Colon (tissue), 2 donors: ENCODE measurements at regions not wholly inside any gene's neighbourhood (a gene's known extent, or its start where the extent isn't known, plus 50 kb on each side); places are given as distances from the start of the nearest gene placed in this dataset.

Experiments used
- FAIRE-seq: peaks from 2 replicates; lab custom pipeline; 2012; peaks lifted over from hg19 to GRCh38; lab: Jason Lieb, UNC
- donor health status: control.
- donor health status: control.

GRCh38 chr21:35933466-35933865, 126.9 kb downstream of the SETD4 start:
- FAIRE-seq, result no peak

GRCh38 chr21:35932232-35932911, 128.0 kb downstream of the SETD4 start:
- FAIRE-seq, result no peak

GRCh38 chr21:35929901-35930300, 130.4 kb downstream of the SETD4 start:
- FAIRE-seq, result no peak

GRCh38 chr21:35927262-35927661, 133.1 kb downstream of the SETD4 start:
- no peak for FAIRE-seq

- FAIRE-seq, result peak; percentile 100
Measured at GRCh38 chr21:35926003-35926740, 134.2 kb downstream of the SETD4 start.

GRCh38 chr21:35925497-35925896, 134.8 kb downstream of the SETD4 start:
- FAIRE-seq, result no peak

- no peak for FAIRE-seq
Measured at GRCh38 chr21:35924714-35925301, 135.5 kb downstream of the SETD4 start.

- no peak for FAIRE-seq
Measured at GRCh38 chr21:35923971-35924370, 136.4 kb downstream of the SETD4 start.

GRCh38 chr21:35922618-35923017, 137.7 kb downstream of the SETD4 start:
- no peak for FAIRE-seq

- no peak for FAIRE-seq
Measured at GRCh38 chr21:35921471-35921870, 138.9 kb downstream of the SETD4 start.

- FAIRE-seq, result no peak
Measured at GRCh38 chr21:35920436-35920835, 139.9 kb downstream of the SETD4 start.

GRCh38 chr21:35915030-35915429, 145.3 kb downstream of the SETD4 start:
- FAIRE-seq, result no peak

GRCh38 chr21:35911412-35912191, 148.7 kb downstream of the SETD4 start:
- FAIRE-seq, result no peak

GRCh38 chr21:35909456-35910223, 150.7 kb downstream of the SETD4 start:
- FAIRE-seq, result no peak

- FAIRE-seq, result no peak
Measured at GRCh38 chr21:35908311-35909078, 151.8 kb downstream of the SETD4 start.

- FAIRE-seq, result no peak
Measured at GRCh38 chr21:35906586-35906985, 153.7 kb downstream of the SETD4 start.

GRCh38 chr21:35905963-35906345, 154.4 kb downstream of the SETD4 start:
- no peak for FAIRE-seq

- no peak for FAIRE-seq
Measured at GRCh38 chr21:35905096-35905962, 155.0 kb downstream of the SETD4 start.

- no peak for FAIRE-seq
Measured at GRCh38 chr21:35900539-35900938, 159.8 kb downstream of the SETD4 start.

- FAIRE-seq, result no peak
Measured at GRCh38 chr21:35896060-35896459, 164.3 kb downstream of the SETD4 start.
